22Rv1 (cell line): ENCODE measurements at regions not wholly inside any gene's neighbourhood (a gene's known extent, or its start where the extent isn't known, plus 50 kb on each side); places are given as distances from the start of the nearest gene placed in this dataset.

Experiments
- ZFX ChIP-seq: fragments of 450-650 bp; IDR thresholded peaks from 2 replicates; pipeline ENCODE4 v1.6.1; 2017; ENCODE audit warnings: antibody characterized with exemption, borderline replicate concordance
- TF ChIP-seq, protein P1 (sequence below): fragments of 450-650 bp; IDR thresholded peaks from 2 replicates; pipeline ENCODE4 v1.5.1; 2017; ENCODE audit warnings: mild to moderate bottlenecking

DNA sequence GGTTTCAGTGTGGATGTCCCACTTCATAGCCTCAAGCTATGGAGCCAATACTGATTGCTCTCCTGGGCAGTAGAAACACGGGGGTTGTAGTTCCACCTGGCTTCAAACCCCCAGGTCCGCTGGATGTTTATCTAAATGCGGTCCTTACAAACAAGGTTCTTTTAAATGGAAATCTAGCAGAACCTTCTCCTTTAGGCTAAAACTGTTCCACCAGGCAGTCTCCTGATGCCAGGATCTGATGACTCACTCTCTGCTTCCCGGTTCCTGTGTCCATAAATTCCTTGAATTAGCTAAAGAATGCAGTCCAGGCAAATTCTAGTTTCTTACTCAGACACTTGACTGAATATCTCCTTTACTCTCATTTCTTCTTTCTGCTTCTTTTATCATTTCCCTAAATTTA, 108.4 kb upstream of the FAM3C start:
- TF ChIP-seq, protein P1, sequence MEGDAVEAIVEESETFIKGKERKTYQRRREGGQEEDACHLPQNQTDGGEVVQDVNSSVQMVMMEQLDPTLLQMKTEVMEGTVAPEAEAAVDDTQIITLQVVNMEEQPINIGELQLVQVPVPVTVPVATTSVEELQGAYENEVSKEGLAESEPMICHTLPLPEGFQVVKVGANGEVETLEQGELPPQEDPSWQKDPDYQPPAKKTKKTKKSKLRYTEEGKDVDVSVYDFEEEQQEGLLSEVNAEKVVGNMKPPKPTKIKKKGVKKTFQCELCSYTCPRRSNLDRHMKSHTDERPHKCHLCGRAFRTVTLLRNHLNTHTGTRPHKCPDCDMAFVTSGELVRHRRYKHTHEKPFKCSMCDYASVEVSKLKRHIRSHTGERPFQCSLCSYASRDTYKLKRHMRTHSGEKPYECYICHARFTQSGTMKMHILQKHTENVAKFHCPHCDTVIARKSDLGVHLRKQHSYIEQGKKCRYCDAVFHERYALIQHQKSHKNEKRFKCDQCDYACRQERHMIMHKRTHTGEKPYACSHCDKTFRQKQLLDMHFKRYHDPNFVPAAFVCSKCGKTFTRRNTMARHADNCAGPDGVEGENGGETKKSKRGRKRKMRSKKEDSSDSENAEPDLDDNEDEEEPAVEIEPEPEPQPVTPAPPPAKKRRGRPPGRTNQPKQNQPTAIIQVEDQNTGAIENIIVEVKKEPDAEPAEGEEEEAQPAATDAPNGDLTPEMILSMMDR, result no peak
- no peak for TF ChIP-seq ZFX
